Liver (tissue), 3 donors: ENCODE measurements at regions not wholly inside any gene's neighbourhood (a gene's known extent, or its start where the extent isn't known, plus 50 kb on each side); places are given as distances from the start of the nearest gene placed in this dataset.

Experiments used
- CTCF ChIP-seq: fragments of 150-350 bp; IDR thresholded peaks from 2 replicates; pipeline ENCODE4 v1.5.1; 2017; ENCODE audit warnings: improper control_type of control experiment, low read depth, low read length; ENCODE audit not compliant: missing input control
- HNF4A ChIP-seq, 2 donors: conservative IDR thresholded peaks; 2 replicates each; pipeline ENCODE4 v1.6.1; 2016; ENCODE audit warnings: antibody characterized with exemption in 2 of 2, mild to moderate bottlenecking in 2 of 2
- NR2F2 ChIP-seq: IDR thresholded peaks from 2 replicates; pipeline ENCODE4 v1.6.1; 2016; ENCODE audit warnings: antibody characterized with exemption
- RAD21 ChIP-seq, 2 donors: IDR thresholded peaks; 2 replicates each; pipeline ENCODE4 v1.6.1; 2016; ENCODE audit warnings: antibody characterized with exemption in 2 of 2, mild to moderate bottlenecking in 2 of 2
- REST ChIP-seq: IDR thresholded peaks from 2 replicates; pipeline ENCODE4 v1.6.1; 2016; ENCODE audit warnings: antibody characterized with exemption, mild to moderate bottlenecking
- RXRA ChIP-seq, 2 donors: IDR thresholded peaks; 2 replicates each; pipeline ENCODE4 v1.6.1; 2017 to 2018; ENCODE audit warnings: antibody characterized with exemption in 2 of 2, mild to moderate bottlenecking in 1 of 2
- SP1 ChIP-seq: IDR thresholded peaks from 2 replicates; pipeline ENCODE4 v1.6.1; 2018; ENCODE audit warnings: antibody characterized with exemption, mild to moderate bottlenecking
- TAF1 ChIP-seq: conservative IDR thresholded peaks from 2 replicates; pipeline ENCODE4 v1.6.1; 2016; ENCODE audit warnings: antibody characterized with exemption, mild to moderate bottlenecking
- YY1 ChIP-seq: IDR thresholded peaks from 2 replicates; pipeline ENCODE4 v1.6.1; 2016; ENCODE audit warnings: antibody characterized with exemption, mild to moderate bottlenecking
- ZBTB33 ChIP-seq: IDR thresholded peaks from 2 replicates; pipeline ENCODE4 v1.6.1; 2016; ENCODE audit warnings: antibody characterized with exemption
- donor health status: healthy.
- donor health status: healthy.

GRCh38 chr20:60677819-60678218 is 574.2 kb upstream of the CDH4 start:
- no peak for TF ChIP-seq CTCF
- no peak for TF ChIP-seq RAD21 (IDR thresholded peaks at IDR 0.05)
- no peak for TF ChIP-seq TAF1
- TF ChIP-seq ZBTB33 = no peak
- no peak for TF ChIP-seq YY1
- TF ChIP-seq NR2F2 = no peak
- no peak for TF ChIP-seq SP1
- no peak for TF ChIP-seq RXRA (IDR thresholded peaks at IDR 0.05)
- TF ChIP-seq REST = no peak
- no peak for TF ChIP-seq HNF4A (conservative IDR thresholded peaks at IDR 0.05)
